CD4-positive, alpha-beta T cell treated with Interleukin-21 for 1 hour (primary cell): ENCODE measurements at regions not wholly inside any gene's neighbourhood (a gene's known extent, or its start where the extent isn't known, plus 50 kb on each side); places are given as distances from the start of the nearest gene placed in this dataset.

Source experiments
- DNase-seq: peaks from one replicate; pipeline ENCODE4 v3.0.0-alpha.2; 2020

DNA sequence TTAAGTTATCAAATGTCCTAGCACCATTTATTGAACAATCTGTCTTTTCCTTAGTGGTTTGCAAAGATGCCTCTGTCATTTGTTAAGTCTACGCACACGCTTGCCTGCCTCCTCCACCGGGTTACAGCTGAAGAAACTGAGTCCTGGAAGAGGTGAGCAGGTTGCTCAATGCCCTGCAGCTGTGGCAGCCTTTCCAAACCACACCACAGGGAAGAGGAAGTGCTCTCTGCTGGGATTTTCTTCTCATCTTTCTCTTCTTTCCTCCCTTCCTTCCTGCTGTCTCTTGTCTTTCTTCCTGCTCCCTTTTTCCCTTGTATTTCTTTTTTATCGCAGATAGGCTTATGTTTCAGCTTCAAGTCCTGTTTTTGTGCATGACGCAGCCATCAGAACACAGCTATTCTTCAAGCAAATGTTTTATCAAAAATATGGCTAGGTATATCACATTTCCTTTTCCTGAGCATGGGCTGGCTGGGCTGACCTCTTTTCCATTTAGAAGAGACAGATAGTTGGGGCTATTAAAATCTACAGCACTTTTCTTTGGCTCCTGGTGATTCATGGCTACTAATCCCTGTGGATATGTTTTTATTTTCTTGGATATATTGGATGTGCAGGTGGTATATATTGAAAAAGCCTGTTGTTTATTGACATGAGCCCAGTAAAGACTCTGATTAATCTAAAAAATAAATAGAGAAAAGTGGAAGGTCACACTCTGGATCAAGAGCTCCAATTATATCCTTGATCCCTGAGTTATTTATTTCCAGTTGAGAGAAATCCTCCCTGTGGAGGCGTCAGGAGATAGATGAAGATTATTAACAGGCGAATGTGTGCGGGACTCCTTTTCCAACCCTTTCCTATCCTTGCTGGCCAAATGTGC lies 214.6 kb downstream of the TSN start:
- DNase-seq = no peak

DNA sequence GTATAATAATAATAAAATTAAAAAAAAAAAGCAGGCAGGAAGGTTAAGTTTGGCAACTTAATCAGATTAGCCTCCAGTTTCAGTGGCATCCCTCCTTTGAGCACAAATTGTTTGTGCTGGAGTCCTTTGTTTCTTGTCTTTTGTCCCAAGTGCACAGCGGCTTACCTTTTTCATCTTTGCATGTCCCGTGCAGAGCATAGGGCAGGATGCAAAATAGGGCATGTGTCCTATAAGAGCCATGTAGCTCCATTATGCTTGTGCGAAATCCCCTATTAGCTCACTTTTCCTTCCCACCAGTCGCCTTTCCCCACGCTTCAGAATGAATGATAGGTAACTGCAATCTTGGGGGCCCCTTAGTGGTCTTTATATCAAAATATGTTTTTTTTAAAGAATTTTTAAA lies 216.8 kb downstream of the TSN start:
- no peak for DNase-seq

DNA sequence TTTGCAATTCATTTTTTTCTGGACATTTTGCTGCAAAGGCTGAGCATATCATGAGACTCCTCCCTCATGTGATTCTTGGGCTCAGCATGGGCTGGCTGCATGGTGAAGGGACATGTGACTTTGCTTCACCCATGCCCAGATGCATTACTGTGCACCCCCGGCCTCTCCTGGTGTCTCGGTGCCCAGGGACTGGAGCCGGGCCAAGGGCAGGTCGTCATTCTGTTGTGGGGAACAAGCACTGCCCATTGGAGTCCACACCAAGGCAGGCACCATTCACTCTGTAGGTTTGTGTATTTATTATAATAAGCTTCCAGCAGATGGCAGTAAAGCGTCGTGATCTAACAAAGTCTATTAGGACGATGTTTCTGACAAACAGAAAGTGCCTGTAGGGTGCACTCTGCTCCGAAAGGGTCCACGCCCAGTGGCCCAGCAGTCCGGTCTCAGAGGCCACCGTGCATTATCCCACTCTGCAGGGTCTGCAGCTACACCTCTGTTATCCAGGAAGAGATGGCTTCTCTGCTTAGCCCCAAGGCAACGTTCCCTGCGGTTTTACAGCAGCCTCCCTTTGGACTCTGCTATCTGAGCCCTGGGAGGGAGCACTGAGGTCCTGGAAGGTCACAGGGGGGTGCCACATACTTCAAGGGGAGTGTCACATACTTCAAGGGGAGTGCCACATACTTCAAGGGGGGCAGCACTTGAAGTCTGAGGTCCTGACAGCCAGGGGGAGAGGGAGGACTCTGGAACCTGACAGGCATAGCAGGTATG lies 219.6 kb downstream of the TSN start:
- DNase-seq = peak; percentile 66

DNA sequence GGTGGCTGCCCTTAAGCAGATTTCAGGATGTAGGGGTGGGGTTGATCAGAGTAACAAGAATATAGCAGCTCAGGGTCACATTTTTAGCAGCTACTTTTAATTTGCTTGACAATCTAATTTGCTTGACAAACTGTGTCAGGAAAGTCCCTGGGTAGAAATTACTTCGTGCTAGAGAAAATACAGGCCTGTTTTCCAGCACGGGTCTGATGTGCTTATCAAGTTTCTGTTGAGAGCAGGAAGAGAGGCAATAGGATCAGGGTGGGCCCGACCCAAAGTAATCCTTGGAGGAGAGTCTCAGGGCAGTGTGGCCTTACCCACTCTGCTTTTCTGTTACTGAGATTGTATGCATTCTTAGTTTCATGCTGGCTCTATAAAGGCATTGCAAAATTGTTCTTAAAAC lies 221.5 kb downstream of the TSN start:
- DNase-seq = no peak

DNA sequence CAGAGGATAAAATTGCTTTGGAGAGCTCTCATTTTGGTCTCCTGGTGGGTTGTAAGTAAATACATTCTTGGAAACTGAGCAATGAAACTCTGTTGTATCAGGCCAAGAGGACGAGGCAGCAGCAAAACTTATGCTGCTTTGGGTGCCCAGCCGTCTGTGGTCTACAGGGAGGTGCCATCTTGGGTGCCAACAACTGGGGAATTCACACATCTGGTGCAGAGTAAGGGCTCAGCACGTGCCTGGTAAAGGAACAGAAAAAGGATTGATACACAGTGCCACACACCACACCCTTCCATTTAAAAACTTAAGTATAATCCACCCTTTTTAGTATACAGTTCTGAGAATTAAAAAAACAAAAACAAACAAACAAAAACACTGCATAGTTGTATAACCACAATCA lies 221.9 kb downstream of the TSN start:
- DNase-seq = no peak

DNA sequence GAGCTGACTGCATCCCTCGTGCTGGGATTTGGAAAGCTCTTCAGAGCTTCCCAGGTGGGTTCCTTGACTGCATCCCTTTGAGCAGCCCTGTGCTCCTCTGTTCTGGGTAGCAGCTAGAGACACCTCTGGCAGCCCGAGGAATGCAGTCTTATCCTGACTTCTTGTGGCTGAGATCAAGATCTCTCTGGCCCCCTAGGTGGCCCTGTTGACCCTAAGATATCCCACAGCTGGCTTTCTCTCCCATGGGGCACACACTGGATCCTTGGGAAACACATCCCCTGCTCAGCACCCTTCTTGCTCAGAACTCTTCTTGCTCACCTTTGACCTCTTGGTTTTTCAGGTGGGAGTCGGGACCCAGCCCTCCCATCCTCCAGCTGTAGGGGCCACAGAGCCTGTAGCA lies 237.2 kb downstream of the TSN start:
- DNase-seq = no peak

DNA sequence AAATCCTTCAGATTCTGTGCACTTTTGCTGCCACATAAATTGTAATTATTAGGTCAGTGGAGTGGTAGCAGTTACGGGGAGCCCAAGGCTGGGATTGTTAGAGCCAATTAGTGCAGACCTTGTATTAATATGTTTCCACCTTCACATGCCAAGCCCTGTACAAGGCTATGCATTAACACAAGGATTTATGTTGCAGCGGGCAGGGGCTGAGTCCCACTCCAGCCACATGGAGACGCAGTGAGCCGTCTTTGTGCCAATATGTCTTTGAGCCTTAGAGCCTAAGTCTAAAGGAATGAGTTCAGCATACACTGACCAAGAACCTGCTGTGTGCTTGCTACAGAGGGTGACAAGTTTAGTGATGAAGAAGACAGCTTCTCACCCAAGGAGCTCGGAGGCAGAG lies 238.2 kb downstream of the TSN start:
- no peak for DNase-seq

DNA sequence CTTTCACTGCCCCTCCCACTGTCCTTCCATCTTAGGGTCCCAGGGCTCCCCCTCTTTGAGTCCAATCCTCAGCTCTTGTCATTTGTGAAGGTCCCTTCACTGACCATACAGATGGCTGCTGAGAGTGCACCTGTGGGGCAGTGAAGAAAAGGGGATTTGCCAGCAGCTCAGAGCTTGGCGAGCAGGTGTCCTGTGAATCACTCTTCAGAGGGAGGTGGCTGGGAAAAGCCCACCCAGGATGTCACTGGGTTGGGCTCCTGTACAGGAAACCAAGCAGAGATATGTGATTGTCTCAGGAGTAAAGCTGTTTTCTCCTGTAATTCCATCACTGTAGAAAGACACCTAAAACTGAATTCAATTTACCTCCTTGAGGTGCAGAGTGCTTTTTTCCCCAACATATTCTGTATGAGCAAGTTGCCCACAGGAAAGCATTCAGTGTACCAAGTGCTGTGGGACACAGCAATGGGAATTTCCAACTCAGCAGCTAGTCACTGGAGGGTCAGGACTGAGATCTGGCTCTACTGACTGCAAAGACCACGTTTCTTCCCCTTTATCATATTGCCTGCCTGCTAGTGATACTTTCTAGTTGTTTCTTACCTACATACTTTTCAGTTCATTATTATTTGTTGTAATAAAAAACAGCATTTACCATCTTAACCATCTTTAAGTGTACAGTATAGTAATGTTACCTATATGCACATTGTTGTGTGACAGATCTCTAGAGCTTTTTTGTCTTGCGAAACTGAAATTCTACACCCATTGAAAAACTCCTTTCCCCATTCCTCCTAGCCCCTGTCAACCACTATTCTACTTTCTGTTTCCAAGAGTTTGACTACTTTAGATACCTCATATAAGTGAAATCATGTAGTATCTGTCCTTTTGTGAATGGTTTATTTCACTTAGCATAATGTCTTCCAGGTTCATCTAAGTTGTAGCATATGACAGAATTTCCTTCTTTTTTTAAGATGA lies 239.1 kb downstream of the TSN start:
- DNase-seq = no peak

DNA sequence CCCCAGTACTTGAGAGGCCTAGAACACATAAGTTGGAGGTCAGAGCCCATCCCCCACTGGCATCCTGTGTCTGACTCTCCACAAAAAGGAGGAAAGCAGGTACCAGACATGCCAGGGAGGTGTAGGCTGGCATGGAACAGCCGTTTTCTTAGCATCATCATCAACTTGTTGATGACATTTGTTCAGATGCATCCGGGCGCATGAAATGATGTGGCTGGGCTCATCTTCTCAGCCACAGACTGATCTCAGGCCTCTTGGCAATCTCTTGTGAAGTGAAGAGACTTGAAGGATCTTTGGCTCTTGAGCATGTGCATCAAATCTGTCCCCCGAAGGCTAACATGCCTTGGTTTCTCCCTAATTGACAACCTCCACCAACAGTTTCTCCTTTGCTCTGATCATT lies 243.3 kb downstream of the TSN start:
- no peak for DNase-seq

DNA sequence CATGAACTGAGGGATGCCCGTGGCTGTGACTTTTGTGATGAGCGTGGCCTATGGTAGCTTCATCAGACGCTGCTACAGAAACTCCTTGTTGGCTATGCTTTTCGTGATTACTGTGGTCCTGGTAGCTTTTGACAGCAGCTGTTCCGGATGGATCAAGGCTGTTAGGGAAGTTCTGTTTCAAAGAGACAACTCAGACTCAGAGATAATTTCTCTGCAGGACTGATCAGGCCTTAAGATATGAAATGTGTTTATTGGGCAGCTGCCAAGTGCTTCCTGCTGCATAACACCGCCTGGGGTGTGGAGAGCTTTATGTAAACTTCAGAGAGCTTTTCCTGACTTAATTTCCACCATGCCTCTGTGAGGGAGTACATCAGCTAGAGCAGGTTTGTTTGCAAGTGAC lies 243.8 kb downstream of the TSN start:
- no peak for DNase-seq

DNA sequence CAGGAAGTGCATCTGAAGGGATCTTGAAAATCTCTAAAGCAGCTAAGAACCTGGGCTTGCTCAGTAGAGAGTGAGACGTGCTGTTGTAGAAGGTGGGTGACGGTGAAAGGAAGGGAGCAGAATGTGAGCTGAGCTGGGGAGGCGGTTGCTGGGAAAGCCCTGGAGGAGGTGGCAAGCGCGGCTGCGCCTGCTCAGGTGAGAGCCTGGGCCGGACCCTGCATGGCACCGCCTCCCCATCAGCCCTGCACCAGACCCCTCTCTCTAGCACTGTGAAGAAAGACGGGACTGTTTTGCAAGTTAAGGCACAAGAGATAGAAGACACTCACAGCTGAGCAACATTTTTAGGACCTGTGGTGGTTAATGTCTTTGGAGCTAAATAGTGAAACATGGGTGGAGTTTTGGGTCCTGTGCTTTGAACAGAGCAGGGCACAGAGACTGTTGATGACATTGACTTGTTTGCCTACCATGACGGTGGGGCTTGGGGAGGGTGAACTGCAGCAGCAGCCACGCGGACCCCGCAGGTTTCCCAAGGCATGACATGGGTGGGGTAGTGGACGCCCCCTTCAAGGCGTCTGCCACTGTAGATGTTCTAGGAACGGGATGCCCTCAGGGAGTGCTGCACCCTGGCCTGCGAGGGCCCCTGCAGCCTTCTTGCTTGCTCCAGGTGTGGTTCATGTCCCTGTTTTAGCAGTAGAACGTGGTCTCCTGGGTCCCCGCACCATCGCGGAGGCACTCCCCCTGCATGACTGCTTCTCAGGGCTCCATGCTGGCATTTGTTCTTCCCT lies 245.3 kb downstream of the TSN start:
- DNase-seq = no peak

DNA sequence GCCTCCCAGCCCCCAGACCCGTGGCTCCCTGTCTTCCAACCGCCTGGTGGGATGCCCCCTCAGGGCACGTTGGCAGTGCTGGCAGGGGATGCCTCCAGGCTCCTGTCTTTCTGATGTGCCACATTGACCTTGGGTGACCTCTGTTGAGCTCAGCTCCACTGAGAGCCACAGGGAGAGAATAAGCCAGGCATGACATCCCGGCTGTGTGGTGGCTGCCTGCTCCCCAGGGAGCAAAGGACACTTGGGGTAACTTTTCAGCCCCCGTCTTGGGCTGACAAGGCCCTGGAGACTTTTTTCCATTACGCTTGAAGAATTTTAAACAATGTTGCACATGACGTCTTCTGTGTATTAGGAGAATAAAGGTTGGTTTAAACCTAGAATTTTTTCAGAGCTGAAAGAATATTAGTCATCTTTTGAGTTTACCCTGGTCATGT lies 246.0 kb downstream of the TSN start:
- no peak for DNase-seq

DNA sequence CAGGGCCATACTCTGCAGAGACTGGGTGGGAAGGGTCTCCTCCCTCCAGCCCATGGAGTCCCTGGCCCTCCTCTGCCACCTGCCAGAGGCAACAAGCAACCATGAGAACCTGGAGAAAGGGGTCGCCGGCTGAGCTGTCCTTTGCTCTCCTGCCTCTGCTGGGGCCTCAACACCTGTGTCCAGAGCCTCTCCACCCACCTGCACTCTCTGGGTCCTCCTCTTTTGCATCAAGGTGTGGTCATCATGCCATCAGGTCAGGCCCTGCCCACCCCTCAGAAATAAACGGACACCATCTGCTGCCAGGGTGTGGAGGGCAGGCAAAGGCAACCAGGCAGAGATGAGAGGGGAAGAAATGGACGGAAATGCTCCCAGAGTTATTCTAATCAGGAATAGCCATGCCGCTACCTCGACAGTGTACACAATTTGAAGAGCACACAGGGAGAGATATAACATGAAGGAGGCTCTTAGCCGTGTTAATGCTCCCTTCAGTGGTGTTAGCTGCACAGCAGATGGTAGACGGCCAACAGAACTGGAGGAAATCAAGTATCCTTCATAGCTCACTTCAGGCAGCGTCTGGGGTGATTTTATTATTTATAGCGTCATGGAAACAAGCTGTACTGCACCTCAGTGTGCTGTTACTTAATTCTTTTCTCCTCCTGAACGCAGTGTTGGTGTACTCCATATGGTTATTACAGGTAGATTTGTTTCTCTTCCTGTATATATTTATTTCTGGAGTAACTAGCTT lies 247.9 kb downstream of the TSN start:
- no peak for DNase-seq

DNA sequence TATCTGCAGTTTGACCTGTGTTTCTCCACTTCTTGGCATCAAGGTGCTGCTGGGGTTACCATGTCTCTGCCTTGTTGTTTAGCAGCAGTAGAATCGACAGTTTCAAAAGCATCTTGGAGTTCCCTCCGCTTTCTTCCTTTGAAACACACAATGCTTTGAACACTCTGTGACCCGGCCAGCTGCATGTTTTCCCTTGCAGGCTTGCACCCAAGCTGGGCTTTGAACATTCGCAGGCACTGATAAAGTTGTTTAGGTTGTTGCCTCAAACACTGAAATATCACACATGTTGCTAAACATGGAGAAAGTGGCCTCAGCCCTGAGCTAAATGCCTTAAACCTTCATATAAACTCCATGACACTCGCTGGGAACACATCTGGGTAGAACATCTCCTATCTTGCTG lies 251.7 kb downstream of the TSN start:
- no peak for DNase-seq

DNA sequence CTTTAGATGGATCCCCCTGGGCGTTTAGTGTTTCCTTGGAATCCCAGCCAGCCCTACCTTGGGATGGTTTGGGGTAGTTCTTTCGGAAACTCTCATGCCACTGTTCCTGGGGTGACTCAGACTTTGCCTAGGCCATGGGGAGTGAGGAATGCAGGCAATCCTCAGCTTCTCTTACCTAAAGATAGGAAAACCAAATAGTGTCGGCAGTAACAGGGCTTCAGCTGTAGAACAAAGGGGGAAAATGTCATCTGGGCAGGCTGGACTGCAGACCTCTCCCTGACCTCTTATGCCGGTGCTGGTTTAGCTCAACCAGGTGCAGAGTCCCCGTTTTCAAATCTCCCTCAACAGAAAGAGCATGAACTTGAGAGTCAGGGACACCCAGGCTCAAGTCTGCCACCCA lies 252.1 kb downstream of the TSN start:
- no peak for DNase-seq

DNA sequence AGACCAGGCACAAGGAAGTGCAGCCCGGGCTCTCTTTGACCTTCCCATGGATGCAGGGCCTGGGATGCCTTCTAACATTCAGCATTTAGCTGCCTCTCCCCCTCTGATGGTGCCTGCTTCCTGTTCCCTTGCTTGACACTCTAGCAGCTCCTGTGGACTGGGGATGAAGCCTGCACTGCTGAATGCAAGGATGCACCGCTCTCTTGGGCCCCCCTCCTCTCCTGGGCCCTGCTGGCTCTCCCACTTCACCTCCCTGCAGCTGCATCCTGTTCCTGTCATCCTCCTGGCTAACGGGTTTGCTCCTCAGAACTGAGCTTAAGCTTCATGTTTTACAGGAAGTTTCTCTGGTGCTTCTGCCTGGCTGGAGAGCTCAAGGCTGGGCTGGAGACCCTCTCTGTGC lies 254.1 kb downstream of the TSN start:
- DNase-seq = no peak

DNA sequence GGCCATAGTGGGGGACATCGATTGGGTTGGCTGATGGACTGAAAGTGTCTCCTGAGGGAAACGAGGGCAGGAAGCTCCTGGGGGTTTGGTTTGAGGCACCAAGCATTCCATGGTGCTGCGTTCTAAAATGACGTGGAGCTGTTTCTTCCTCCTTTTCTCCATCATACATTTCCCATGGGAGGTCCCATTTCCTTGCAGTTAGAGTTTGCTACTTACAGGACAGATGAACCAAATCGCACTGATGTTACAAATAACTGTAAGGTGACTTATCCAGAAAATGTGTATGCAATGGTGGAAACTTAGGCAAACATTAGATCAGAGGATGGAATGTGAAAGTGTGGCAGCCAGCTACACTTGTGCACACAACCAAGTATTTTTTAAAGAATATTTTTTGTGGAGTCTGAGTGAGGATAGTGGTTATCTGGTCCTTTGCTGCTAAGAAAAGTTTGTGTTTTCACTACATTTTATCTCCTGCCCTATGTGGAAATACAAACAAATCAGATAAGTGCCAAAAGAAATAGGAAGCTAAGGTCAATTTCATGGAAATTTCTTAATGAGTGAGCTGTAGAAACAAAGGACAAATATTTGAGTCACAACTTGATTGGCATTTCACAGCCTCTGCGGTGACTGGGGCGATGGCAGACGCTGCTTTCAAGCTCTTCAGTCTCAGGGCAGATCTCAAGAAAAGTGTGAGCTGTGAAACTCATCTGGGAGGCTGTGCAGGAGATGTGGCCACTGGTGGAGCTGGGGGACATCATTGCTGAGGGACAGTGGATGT lies 256.2 kb downstream of the TSN start:
- no peak for DNase-seq

DNA sequence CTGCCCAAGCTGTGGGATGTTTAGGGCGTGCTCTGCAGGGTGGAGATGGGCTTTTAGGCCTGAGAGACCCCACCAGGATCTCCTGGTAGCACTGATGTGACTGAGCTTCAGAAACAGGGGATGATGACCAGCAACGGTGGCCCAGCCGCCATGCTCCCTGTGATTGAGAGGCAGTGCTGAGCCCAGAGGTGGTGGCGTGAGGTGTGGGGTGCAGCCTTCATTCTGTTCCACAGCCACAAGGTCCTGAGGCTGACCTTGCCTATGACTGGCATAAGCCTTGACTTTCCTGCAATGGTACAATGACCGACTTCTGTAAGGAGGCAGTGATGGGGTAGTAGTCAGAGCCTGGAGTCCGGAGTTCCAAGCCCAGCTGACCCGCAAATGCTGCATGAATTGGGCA lies 263.3 kb downstream of the TSN start:
- no peak for DNase-seq

DNA sequence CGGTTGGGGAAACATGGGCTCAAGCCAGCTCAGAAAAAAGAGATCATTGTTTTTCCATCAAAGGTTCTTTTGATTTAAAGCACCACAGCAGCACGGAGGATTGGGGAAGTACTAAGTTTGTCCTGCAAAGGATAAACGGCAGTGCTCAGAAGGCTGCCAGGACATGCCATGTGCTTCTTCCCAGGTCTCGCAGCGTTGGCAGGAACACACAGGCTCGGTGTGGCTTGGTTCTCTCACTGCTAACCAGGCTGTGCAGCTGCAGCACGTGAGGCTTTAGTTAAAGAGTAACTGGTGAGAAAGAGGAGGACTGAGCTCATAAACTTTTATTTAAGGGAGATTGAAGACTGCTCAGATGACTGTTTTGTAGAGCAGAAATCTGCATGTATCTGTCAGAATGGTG lies 264.3 kb downstream of the TSN start:
- no peak for DNase-seq

DNA sequence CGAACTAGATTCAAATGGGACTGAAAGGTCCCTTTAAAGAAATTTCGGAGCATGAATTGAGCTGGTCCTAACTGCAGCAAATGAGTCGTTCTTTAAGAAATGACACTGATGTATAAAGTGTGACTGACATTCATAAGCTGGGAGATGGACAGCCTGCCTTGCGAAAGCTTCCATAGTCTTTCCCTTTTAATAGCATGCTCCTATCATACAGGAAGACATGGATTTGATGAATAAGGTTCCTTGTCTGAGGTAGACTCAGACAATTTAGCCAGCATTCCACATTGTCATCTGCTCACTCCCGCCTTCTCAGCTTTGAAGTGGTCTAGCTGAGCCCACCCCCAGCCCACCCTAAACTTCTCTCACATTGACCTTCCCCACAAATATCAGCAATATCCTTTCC lies 264.9 kb downstream of the TSN start:
- DNase-seq = no peak

DNA sequence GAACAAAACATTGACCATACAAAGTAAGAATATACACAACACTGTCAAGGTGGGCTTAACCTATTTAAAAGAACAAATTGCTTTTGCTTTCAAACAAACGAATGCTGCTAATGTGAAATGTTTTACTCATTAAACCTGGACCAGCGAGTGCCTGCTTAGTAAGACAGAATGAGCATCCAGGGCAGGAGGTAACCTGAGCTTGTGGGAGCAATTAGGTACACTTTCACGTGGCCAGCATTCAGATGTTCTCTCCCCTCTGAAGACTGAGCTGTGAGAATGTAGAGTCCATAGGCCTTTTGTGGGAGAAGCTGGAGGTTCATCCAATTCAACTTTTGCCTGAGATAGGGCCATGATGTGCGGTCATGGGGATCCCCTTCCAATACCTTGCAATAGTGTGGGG lies 266.5 kb downstream of the TSN start:
- DNase-seq = no peak
